RCC 7860 (cell line): ENCODE measurements at regions not wholly inside any gene's neighbourhood (a gene's known extent, or its start where the extent isn't known, plus 50 kb on each side); places are given as distances from the start of the nearest gene placed in this dataset.

Experiments
- DNase-seq: peaks from one replicate; pipeline ENCODE4 v3.0.0-alpha.2; 2015; ENCODE audit warnings: low spot score
- FAIRE-seq: peaks from 2 replicates; lab custom pipeline; 2012; peaks lifted over from hg19 to GRCh38; lab: Jason Lieb, UNC

GRCh38 chr6:134720353-134721059, 229.4 kb downstream of the ALDH8A1 start:
- DNase-seq (no peak), FAIRE-seq (no peak)

GRCh38 chr6:134719911-134720310, 230.0 kb downstream of the ALDH8A1 start:
- DNase-seq (no peak), FAIRE-seq (no peak)

GRCh38 chr6:134719286-134719685, 230.6 kb downstream of the ALDH8A1 start:
- DNase-seq (no peak), FAIRE-seq (no peak)

GRCh38 chr6:134714679-134715078, 235.2 kb downstream of the ALDH8A1 start:
- FAIRE-seq = peak; percentile 36
- DNase-seq = peak; percentile 34

- DNase-seq (no peak), FAIRE-seq (no peak)
These were observed 235.8 kb downstream of the ALDH8A1 start for GRCh38 chr6:134714113-134714512.

- FAIRE-seq = no peak
- DNase-seq = no peak
These were observed 237.6 kb downstream of the ALDH8A1 start for GRCh38 chr6:134712311-134712710.

GRCh38 chr6:134708079-134708478, 241.8 kb downstream of the ALDH8A1 start:
- DNase-seq = no peak
- FAIRE-seq = no peak

- FAIRE-seq = no peak
These were observed 242.4 kb downstream of the ALDH8A1 start for GRCh38 chr6:134707342-134708031.

GRCh38 chr6:134706806-134707205, 243.1 kb downstream of the ALDH8A1 start:
- FAIRE-seq (no peak), DNase-seq (no peak)

More at GRCh38 chr6:134707342-134708031, 242.4 kb downstream of the ALDH8A1 start:
- peak; percentile 27 for DNase-seq

- FAIRE-seq (no peak), DNase-seq (no peak)
These were observed 243.7 kb downstream of the ALDH8A1 start for GRCh38 chr6:134706153-134706552.

GRCh38 chr6:134703206-134703605, 246.7 kb downstream of the ALDH8A1 start:
- DNase-seq (no peak), FAIRE-seq (no peak)

- DNase-seq = no peak
- FAIRE-seq = no peak
These were observed 247.6 kb downstream of the ALDH8A1 start for GRCh38 chr6:134702279-134702678.

GRCh38 chr6:134701301-134701700, 248.6 kb downstream of the ALDH8A1 start:
- DNase-seq = no peak

GRCh38 chr6:134698228-134698627, 251.7 kb downstream of the ALDH8A1 start:
- FAIRE-seq = no peak
- no peak for DNase-seq

More at GRCh38 chr6:134701301-134701700, 248.6 kb downstream of the ALDH8A1 start:
- FAIRE-seq = no peak

GRCh38 chr6:134692008-134692407, 257.9 kb downstream of the ALDH8A1 start:
- DNase-seq = no peak
- no peak for FAIRE-seq

GRCh38 chr6:134691180-134691579, 258.7 kb downstream of the ALDH8A1 start:
- DNase-seq = no peak
- no peak for FAIRE-seq

- FAIRE-seq (no peak), DNase-seq (no peak)
These were observed 259.9 kb downstream of the ALDH8A1 start for GRCh38 chr6:134690048-134690447.

GRCh38 chr6:134689641-134690040, 260.3 kb downstream of the ALDH8A1 start:
- DNase-seq (no peak), FAIRE-seq (no peak)

- FAIRE-seq (no peak), DNase-seq (no peak)
These were observed 260.7 kb downstream of the ALDH8A1 start for GRCh38 chr6:134689177-134689576.

- peak; percentile 8 for DNase-seq
- peak; percentile 36 for FAIRE-seq
These were observed 263.8 kb downstream of the ALDH8A1 start for GRCh38 chr6:134686071-134686470.

- FAIRE-seq = no peak
- DNase-seq = no peak
These were observed 265.5 kb downstream of the ALDH8A1 start for GRCh38 chr6:134684423-134684795.

- FAIRE-seq (peak; percentile 36), DNase-seq (no peak)
These were observed 266.0 kb downstream of the ALDH8A1 start for GRCh38 chr6:134683783-134684422.
